Fibroblast of villous mesenchyme (primary cell): ENCODE measurements at regions not wholly inside any gene's neighbourhood (a gene's known extent, or its start where the extent isn't known, plus 50 kb on each side); places are given as distances from the start of the nearest gene placed in this dataset.

ENCODE experiments used
- DNase-seq: peaks from one replicate; pipeline ENCODE4 v3.0.0-alpha.2; 2010; ENCODE audit warnings: low read depth
- H3K4me3 ChIP-seq: 2 replicates; pipeline ENCODE4 v1.5.1; 2011; ENCODE audit warnings: low read depth, mild to moderate bottlenecking, low read length
- TF ChIP-seq, protein P1 (sequence below): IDR thresholded peaks from 2 replicates; pipeline ENCODE4 v1.5.1; 2012; ENCODE audit warnings: low read depth, mild to moderate bottlenecking, low read length; ENCODE audit not compliant: insufficient read depth

DNA sequence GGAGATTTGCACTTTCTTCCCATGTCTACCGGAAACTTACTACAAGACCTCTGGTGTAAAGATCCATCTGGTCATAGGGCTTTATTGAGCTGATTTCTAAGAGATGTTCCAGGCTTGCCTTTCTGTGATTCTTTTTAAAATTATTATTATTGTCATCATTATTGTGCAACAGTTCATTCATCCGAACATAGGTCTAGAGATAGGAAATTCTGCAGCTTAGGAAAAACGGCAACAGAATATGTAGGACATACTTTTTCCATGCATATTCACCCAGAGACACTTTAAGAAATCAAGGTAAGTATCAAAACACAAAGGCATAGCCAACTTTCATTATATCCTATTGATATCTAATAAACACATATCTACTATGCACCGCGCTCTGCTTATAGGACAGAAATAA, 378.2 kb upstream of the KLF4 start:
- TF ChIP-seq, protein P1, sequence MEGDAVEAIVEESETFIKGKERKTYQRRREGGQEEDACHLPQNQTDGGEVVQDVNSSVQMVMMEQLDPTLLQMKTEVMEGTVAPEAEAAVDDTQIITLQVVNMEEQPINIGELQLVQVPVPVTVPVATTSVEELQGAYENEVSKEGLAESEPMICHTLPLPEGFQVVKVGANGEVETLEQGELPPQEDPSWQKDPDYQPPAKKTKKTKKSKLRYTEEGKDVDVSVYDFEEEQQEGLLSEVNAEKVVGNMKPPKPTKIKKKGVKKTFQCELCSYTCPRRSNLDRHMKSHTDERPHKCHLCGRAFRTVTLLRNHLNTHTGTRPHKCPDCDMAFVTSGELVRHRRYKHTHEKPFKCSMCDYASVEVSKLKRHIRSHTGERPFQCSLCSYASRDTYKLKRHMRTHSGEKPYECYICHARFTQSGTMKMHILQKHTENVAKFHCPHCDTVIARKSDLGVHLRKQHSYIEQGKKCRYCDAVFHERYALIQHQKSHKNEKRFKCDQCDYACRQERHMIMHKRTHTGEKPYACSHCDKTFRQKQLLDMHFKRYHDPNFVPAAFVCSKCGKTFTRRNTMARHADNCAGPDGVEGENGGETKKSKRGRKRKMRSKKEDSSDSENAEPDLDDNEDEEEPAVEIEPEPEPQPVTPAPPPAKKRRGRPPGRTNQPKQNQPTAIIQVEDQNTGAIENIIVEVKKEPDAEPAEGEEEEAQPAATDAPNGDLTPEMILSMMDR: no peak
- DNase-seq: no peak
- no peak overlapping the region for H3K4me3 ChIP-seq

DNA sequence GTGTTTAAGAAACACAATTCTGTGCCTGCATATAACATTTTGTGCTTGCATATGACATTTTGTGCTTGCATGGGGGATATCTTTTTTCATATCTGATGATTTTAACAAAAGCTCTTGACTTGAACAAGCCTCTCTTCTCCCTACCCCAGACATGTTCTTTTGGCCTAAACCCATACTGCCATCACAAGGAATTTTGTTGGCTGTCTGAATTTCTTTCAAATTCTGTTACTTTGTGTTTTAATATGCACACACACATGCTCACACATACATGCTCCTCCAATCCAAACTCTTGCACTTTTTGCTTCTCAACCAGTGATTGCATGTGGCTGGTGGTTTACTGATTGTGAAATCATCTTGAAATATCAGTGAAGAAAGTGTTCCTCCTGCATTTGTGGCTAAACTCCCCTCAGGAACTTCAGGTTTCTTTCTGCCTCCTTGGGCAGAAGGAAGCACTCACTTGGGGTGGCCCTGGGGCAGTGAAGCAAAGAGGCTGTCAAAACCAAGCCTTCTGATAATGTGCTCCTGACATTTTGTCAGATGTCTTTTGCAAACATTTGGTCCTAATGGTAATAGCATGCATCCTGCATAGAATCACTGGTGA, 377.2 kb upstream of the KLF4 start:
- DNase-seq: peak; percentile 67
- no peak overlapping the region for H3K4me3 ChIP-seq
- TF ChIP-seq, protein P1: no peak

DNA sequence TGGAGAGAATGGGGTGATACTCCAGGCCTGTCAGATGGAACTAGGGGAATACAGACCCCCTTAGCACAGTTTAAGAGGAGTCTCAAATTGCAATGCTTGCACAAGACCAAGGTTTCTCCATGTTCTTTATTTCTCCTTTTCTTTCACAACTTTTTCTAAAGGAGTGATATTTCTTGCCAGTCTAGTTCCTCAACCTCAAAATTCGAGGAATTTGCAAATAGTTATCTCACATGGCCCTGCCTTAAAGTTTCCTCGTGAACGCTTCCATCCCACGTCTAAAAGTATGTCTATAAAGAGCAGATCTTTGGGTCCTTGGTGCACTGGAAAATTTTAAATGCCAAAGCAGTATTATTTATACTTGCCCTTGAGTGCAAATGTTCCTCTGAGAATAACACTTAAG, 373.8 kb upstream of the KLF4 start:
- TF ChIP-seq, protein P1: no peak
- DNase-seq: peak; percentile 65

DNA sequence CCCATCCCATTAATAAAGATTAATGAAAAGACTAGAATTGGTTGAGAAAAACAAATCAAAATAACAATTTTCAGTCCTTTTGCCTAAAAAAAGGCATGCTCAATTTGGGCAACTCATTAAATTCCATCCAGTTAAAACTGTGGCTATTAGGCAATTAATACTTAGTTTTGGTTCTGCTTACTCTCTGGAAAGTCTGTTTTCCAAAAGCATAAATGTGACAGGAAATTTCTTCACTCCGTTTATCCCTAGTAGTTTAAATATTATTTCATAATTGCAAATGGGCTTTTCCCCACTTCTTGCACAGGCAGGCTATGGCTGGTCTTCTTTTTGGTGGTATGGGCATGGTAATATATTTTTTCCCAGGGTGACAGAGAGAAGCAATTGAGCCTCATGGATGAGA, 373.3 kb upstream of the KLF4 start:
- TF ChIP-seq, protein P1: no peak
- peak; percentile 33 for DNase-seq
- H3K4me3 ChIP-seq: no peak overlapping the region

More for the DNA sequence above, 373.8 kb upstream of the KLF4 start:
- no peak overlapping the region for H3K4me3 ChIP-seq

DNA sequence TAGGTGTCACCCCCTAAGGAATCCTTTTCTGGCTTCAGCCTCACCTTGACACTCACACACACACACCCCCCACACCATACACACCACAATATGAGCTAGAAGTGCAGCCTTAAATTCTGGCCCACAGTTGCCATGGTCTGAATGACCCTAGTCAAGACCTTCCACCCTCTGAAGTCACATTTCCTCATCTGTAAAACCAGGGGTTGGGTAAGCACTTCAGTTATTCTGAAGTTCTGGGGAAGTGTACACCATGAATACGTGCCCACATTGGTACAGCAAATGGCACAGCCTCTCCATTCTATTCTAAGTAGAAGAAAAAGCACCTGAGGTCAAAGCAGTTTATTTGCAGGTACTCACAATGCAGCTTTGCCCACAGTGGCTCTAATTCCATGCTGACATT, 372.8 kb upstream of the KLF4 start:
- TF ChIP-seq, protein P1: no peak
- no peak overlapping the region for H3K4me3 ChIP-seq
- DNase-seq: no peak

DNA sequence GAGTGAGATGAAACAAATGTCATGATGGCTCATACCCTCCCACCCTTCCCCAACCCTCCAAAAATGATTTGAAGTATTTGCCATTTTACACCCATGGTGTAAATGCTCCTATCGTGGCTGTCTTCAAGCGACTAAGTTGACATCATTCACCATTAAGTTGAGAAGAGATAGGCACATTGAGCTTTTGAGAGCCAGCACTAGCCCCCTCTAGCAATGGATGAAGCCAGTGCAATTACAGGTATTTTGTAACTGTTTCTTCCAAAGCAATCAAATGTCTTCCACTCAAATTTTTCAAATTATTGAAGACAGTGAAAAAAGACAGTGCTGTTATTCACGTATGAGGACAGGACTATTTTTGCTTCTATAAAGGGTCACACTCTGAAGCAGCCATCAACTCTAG, 371.5 kb upstream of the KLF4 start:
- DNase-seq: no peak
- no peak overlapping the region for H3K4me3 ChIP-seq
- TF ChIP-seq, protein P1: peak; percentile 9

DNA sequence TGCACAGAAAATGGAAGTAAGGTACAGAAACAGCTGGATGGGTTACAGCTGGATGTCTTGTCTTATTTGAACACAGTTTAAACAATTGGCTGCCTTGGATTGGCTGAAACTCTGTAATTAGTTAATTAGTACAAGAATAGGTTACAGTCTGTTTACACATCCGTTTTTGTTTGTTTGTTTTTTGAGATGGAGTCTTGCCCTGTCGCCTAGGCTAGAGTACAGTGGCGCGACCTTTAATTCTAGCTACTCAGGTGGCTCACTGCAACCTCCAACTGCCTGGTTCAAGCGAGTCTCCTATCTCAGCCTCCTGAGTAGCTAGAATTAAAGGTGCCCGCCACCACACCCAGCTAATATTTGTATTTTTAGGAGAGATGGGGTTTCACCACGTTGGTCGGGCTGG, 368.7 kb upstream of the KLF4 start:
- no peak overlapping the region for H3K4me3 ChIP-seq

More for the DNA sequence above, 368.7 kb upstream of the KLF4 start:
- DNase-seq: no peak
- TF ChIP-seq, protein P1: no peak
